ENCODE measurements at regions not wholly inside any gene's neighbourhood (a gene's known extent, or its start where the extent isn't known, plus 50 kb on each side); places are given as distances from the start of the nearest gene placed in this dataset. TPM values are rescaled to one million over a fixed set of nuclear protein-coding genes. Genes with fewer than 3 reads are reported as not detected.
"Not testable (repeated sequence)": the region's sequence is repeated elsewhere in the genome, so short reads cannot be mapped to it uniquely, and the experiment has no call there.

GRCh38 chr16:21339269-21339641, 61.2 kb upstream of the CRYM start:
- H3K4me3 ChIP-seq, result no peak overlapping the region

GRCh38 chr16:21338537-21339268, 60.6 kb upstream of the CRYM start:
- no peak overlapping the region for H3K4me3 ChIP-seq
- no peak overlapping the region for H3K27ac ChIP-seq
- H3K36me3 ChIP-seq, result no peaks in the 10 kb centered on the region
- H3K4me1 ChIP-seq, result no peaks in the 10 kb centered on the region
- TF ChIP-seq POLR2A (IDR thresholded peaks at IDR 0.05), result no peak
- TF ChIP-seq CTCF (IDR thresholded peaks at IDR 0.05), result no peak
- peaks cover 0 to 3% of the 10 kb centered on the region in 2 donors for H3K27me3 ChIP-seq
- no peaks in the 10 kb centered on the region for H3K9me3 ChIP-seq
- intact Hi-C loops (cut with DNase I; ENCODE audit: low total_unique reads), result no loop called here
- DNase-seq, result no peak

More at GRCh38 chr16:21339269-21339641, 61.2 kb upstream of the CRYM start:
- Histone ChIP-seq H3K36me3 (no peaks in the 10 kb centered on the region), H3K4me1 (no peaks in the 10 kb centered on the region), H3K27me3 (peaks cover 0 to 3% of the 10 kb centered on the region in 2 donors), H3K9me3 (no peaks in the 10 kb centered on the region), H3K27ac (no peak overlapping the region)
- intact Hi-C loops (cut with DNase I; ENCODE audit: low total_unique reads), result no loop called here
- DNase-seq, result no peak
- TF ChIP-seq POLR2A (IDR thresholded peaks at IDR 0.05) (no peak), CTCF (IDR thresholded peaks at IDR 0.05) (no peak)

GRCh38 chr16:21336231-21336630, 58.1 kb upstream of the CRYM start:
- no peak for DNase-seq
- Histone ChIP-seq H3K27ac (no peak overlapping the region), H3K27me3 (peaks cover 0 to 3% of the 10 kb centered on the region in 2 donors), H3K4me3 (no peak overlapping the region), H3K4me1 (no peaks in the 10 kb centered on the region), H3K36me3 (no peaks in the 10 kb centered on the region), H3K9me3 (no peaks in the 10 kb centered on the region)
- TF ChIP-seq CTCF (IDR thresholded peaks at IDR 0.05) (no peak), POLR2A (IDR thresholded peaks at IDR 0.05) (no peak)
- intact Hi-C loops (cut with DNase I; ENCODE audit: low total_unique reads), result no loop called here

- intact Hi-C loops (cut with DNase I; ENCODE audit: low total_unique reads), result not testable (repeated sequence)
These were observed 56.4 kb upstream of the CRYM start for GRCh38 chr16:21334188-21335146.

GRCh38 chr16:21333683-21334082, 55.6 kb upstream of the CRYM start:
- intact Hi-C loops (cut with DNase I; ENCODE audit: low total_unique reads), result not testable (repeated sequence)

More at GRCh38 chr16:21334188-21335146, 56.4 kb upstream of the CRYM start:
- not testable (repeated sequence) for H3K27ac ChIP-seq, DNase-seq, H3K4me1 ChIP-seq, H3K27me3 ChIP-seq, H3K36me3 ChIP-seq, H3K9me3 ChIP-seq, H3K4me3 ChIP-seq

More at GRCh38 chr16:21333683-21334082, 55.6 kb upstream of the CRYM start:
- H3K9me3 ChIP-seq, H3K27me3 ChIP-seq, H3K36me3 ChIP-seq, H3K27ac ChIP-seq, H3K4me3 ChIP-seq, H3K4me1 ChIP-seq, DNase-seq: not testable (repeated sequence)

Small RNA genes lying in the stretch of these regions (small RNA-seq; reads per million reads assigned to genes)
- not detected for gene AC008740.2
